ENCODE measurements at regions not wholly inside any gene's neighbourhood (a gene's known extent, or its start where the extent isn't known, plus 50 kb on each side); places are given as distances from the start of the nearest gene placed in this dataset.
"Not testable (repeated sequence)": the region's sequence is repeated elsewhere in the genome, so short reads cannot be mapped to it uniquely, and the experiment has no call there.

- intact Hi-C loops (cut with DNase I); H3K27me3 ChIP-seq; H3K36me3 ChIP-seq; H3K9me3 ChIP-seq; H3K27ac ChIP-seq; DNase-seq; H3K4me1 ChIP-seq; H3K4me3 ChIP-seq (replicated peaks in 1 of 3): not testable (repeated sequence)
- 95 to 98% methylated on average over 6 of the region's 6 CpGs for WGBS, 2 donors
Measured at GRCh38 chr7:16248556-16248955, 172.8 kb downstream of the CRPPA start.

GRCh38 chr7:16244469-16244868, 176.9 kb downstream of the CRPPA start:
- intact Hi-C loops (cut with DNase I): no loop called here
- WGBS, 2 donors: 92 to 93% methylated on average over 3 of the region's 3 CpGs
- no peaks in the 10 kb centered on the region for H3K27me3 ChIP-seq
- no peak overlapping the region for H3K4me3 ChIP-seq (replicated peaks in 1 of 3)
- TF ChIP-seq POLR2A (IDR thresholded peaks at IDR 0.05) (no peak), CTCF (IDR thresholded peaks at IDR 0.05) (no peak)
- DNase-seq: no peak
- no peak overlapping the region for H3K27ac ChIP-seq
- no peaks in the 10 kb centered on the region for H3K36me3 ChIP-seq
- no peaks in the 10 kb centered on the region for H3K9me3 ChIP-seq
- H3K4me1 ChIP-seq: no peaks in the 10 kb centered on the region

GRCh38 chr7:16242920-16243319, 178.4 kb downstream of the CRPPA start:
- 88 to 97% methylated on average over 4 of the region's 4 CpGs for WGBS, 2 donors
- DNase-seq: no peak
- intact Hi-C loops (cut with DNase I): no loop called here
- Histone ChIP-seq H3K4me3 (replicated peaks in 1 of 3) (no peak overlapping the region), H3K27me3 (no peaks in the 10 kb centered on the region), H3K27ac (no peak overlapping the region), H3K9me3 (no peaks in the 10 kb centered on the region), H3K36me3 (no peaks in the 10 kb centered on the region), H3K4me1 (no peaks in the 10 kb centered on the region)
- no peak for TF ChIP-seq CTCF (IDR thresholded peaks at IDR 0.05)

- intact Hi-C loops (cut with DNase I): no loop called here
- TF ChIP-seq CTCF (IDR thresholded peaks at IDR 0.05) (no peak), POLR2A (IDR thresholded peaks at IDR 0.05) (no peak)
- Histone ChIP-seq H3K36me3 (no peaks in the 10 kb centered on the region), H3K27ac (no peak overlapping the region), H3K9me3 (no peaks in the 10 kb centered on the region), H3K4me3 (replicated peaks in 1 of 3) (no peak overlapping the region), H3K27me3 (no peaks in the 10 kb centered on the region), H3K4me1 (no peaks in the 10 kb centered on the region)
- DNase-seq: no peak
Measured at GRCh38 chr7:16241017-16241416, 180.3 kb downstream of the CRPPA start.

GRCh38 chr7:16236381-16236780, 185.0 kb downstream of the CRPPA start:
- no peak for DNase-seq
- no peak overlapping the region for H3K4me3 ChIP-seq (replicated peaks in 1 of 3)
- TF ChIP-seq POLR2A (IDR thresholded peaks at IDR 0.05) (no peak), CTCF (IDR thresholded peaks at IDR 0.05) (no peak)
- no peaks in the 10 kb centered on the region for H3K27me3 ChIP-seq
- H3K4me1 ChIP-seq: no peaks in the 10 kb centered on the region
- intact Hi-C loops (cut with DNase I): no loop called here
- no peaks in the 10 kb centered on the region for H3K36me3 ChIP-seq
- no peak overlapping the region for H3K27ac ChIP-seq
- H3K9me3 ChIP-seq: no peaks in the 10 kb centered on the region

Data from thyroid gland (tissue), 4 donors.